Stimulated activated CD8-positive, alpha-beta memory T cell treated with anti-CD3 and anti-CD28 coated beads, Interleukin-4, amount 100 ng/mL, for 24 hours (primary cell): ENCODE measurements at regions not wholly inside any gene's neighbourhood (a gene's known extent, or its start where the extent isn't known, plus 50 kb on each side); places are given as distances from the start of the nearest gene placed in this dataset.
"Not testable (repeated sequence)": the region's sequence is repeated elsewhere in the genome, so short reads cannot be mapped to it uniquely, and the experiment has no call there.

Experiments
- DNase-seq: peaks from one replicate; pipeline ENCODE4 v3.0.0-alpha.2; 2020; ENCODE audit warnings: low read depth

GRCh38 chr2:81545626-81546025 is 1241.1 kb upstream of the LRRTM1 start:
- DNase-seq: no peak

- no peak for DNase-seq
Measured at GRCh38 chr2:81542119-81542518, 1237.6 kb upstream of the LRRTM1 start.

GRCh38 chr2:81529944-81530343 is 1225.4 kb upstream of the LRRTM1 start:
- DNase-seq: no peak

- no peak for DNase-seq
Measured at GRCh38 chr2:81528852-81529480, 1224.4 kb upstream of the LRRTM1 start.

GRCh38 chr2:81523344-81523743 is 1218.8 kb upstream of the LRRTM1 start:
- DNase-seq: no peak

GRCh38 chr2:81513328-81513727 is 1208.8 kb upstream of the LRRTM1 start:
- no peak for DNase-seq

- DNase-seq: no peak
Measured at GRCh38 chr2:81505586-81505985, 1201.0 kb upstream of the LRRTM1 start.

- DNase-seq: no peak
Measured at GRCh38 chr2:81495556-81495955, 1191.0 kb upstream of the LRRTM1 start.

GRCh38 chr2:81483254-81483653 is 1178.7 kb upstream of the LRRTM1 start:
- DNase-seq: no peak

GRCh38 chr2:81481994-81482368 is 1177.4 kb upstream of the LRRTM1 start:
- DNase-seq: no peak

- no peak for DNase-seq
Measured at GRCh38 chr2:81481242-81481993, 1176.9 kb upstream of the LRRTM1 start.

- no peak for DNase-seq
Measured at GRCh38 chr2:81467096-81467495, 1162.5 kb upstream of the LRRTM1 start.

- no peak for DNase-seq
Measured at GRCh38 chr2:81462420-81462819, 1157.9 kb upstream of the LRRTM1 start.

GRCh38 chr2:81445176-81445575 is 1140.6 kb upstream of the LRRTM1 start:
- no peak for DNase-seq

GRCh38 chr2:81437456-81438000 is 1133.0 kb upstream of the LRRTM1 start:
- DNase-seq: no peak

GRCh38 chr2:81436256-81436655 is 1131.7 kb upstream of the LRRTM1 start:
- no peak for DNase-seq

GRCh38 chr2:81412681-81413080 is 1108.1 kb upstream of the LRRTM1 start:
- DNase-seq: no peak

- no peak for DNase-seq
Measured at GRCh38 chr2:81403508-81403907, 1099.0 kb upstream of the LRRTM1 start.

- no peak for DNase-seq
Measured at GRCh38 chr2:81396417-81397019, 1092.0 kb upstream of the LRRTM1 start.

- DNase-seq: no peak
Measured at GRCh38 chr2:81395746-81396145, 1091.2 kb upstream of the LRRTM1 start.

- DNase-seq: no peak
Measured at GRCh38 chr2:81389203-81389602, 1084.7 kb upstream of the LRRTM1 start.

- DNase-seq: no peak
Measured at GRCh38 chr2:81363800-81364199, 1059.2 kb upstream of the LRRTM1 start.

GRCh38 chr2:81362468-81362867 is 1057.9 kb upstream of the LRRTM1 start:
- DNase-seq: not testable (repeated sequence)
